ENCODE measurements at regions not wholly inside any gene's neighbourhood (a gene's known extent, or its start where the extent isn't known, plus 50 kb on each side); places are given as distances from the start of the nearest gene placed in this dataset.

- no peak for TF ChIP-seq CTCF (IDR thresholded peaks at IDR 0.05)
- TF ChIP-seq JUND (IDR thresholded peaks at IDR 0.05): peak; percentile 90
- no peak for TF ChIP-seq GABPA (IDR thresholded peaks at IDR 0.05; ENCODE audit: low read depth)
- TF ChIP-seq EP300 (IDR thresholded peaks at IDR 0.05; ENCODE audit: borderline replicate concordance in 1 of 2, low read depth in 1 of 2, low read length in 1 of 2): peak in 1 of 2 experiments; percentile 99; a peak in 2 of 4 replicates
- TF ChIP-seq EZH2phosphoT487 (IDR thresholded peaks at IDR 0.05; ENCODE audit: borderline replicate concordance, low read depth): no peak
- no peak for TF ChIP-seq RFX5 (IDR thresholded peaks at IDR 0.05; ENCODE audit: low read length)
- TF ChIP-seq NRF1 (IDR thresholded peaks at IDR 0.05; ENCODE audit: low read depth, low read length): no peak
- TF ChIP-seq POLR2AphosphoS5 (IDR thresholded peaks at IDR 0.05; ENCODE audit: low read depth, low read length): peak; percentile 44; the same call in 1 of the 2 replicates
Measured at GRCh38 chr17:69870091-69870530, 204.9 kb upstream of the KCNJ16 start (continued).

- Histone ChIP-seq H3F3A (replicated peaks; ENCODE audit: insufficient read depth) (peaks cover 51% of the 10 kb centered on the region), H3K79me2 (ENCODE audit: insufficient read depth) (no peaks in the 10 kb centered on the region), H3K36me3 (replicated peaks in 1 of 2; ENCODE audit: control insufficient read depth in 1 of 2, insufficient read depth in 2 of 2, low read length in 1 of 2) (no peaks in the 10 kb centered on the region), H3K4me3 (ENCODE audit: low read depth in 2 of 2, low read length in 1 of 2) (no peak overlapping the region), H3K27me3 (ENCODE audit: insufficient read depth) (no peaks in the 10 kb centered on the region), H3K9ac (peak overlapping the region; percentile 49), H3K9me2 (no peaks in the 10 kb centered on the region), H4K20me1 (ENCODE audit: insufficient read depth) (no peaks in the 10 kb centered on the region), H3K9me3 (0 out of 2 replicates have a peak, but pooled peaks cover 3% of the 10 kb centered on the region), H3K4me2 (peak overlapping the region; percentile 41), H3K4me1 (ENCODE audit: control insufficient read depth in 1 of 2, insufficient read depth in 2 of 2, low read depth in 1 of 2, low read length in 1 of 2) (peaks cover 10 to 42% of the 10 kb centered on the region in 2 experiments), H3K27ac (ENCODE audit: low read depth in 2 of 2, low read length in 1 of 2) (peak overlapping the region; percentile 56 to 87; a peak in 3 of 4 replicates), H2AFZ (ENCODE audit: low read depth) (peak overlapping the region; percentile 7; the same call in 1 of the 2 replicates)
- 20% methylated on average over 3 of the region's 3 CpGs for WGBS (ENCODE audit: low lambda C conversion rate)
- CTCF ChIA-PET: interaction anchor here (1.0 to 1.5 kb wide), 2 partner anchors 9 to 10 kb away, joined by 3 to 5 read pairs; no protein-coding TSS in a partner anchor
- POLR2A ChIA-PET: interaction anchor here (0.5 kb wide), 1 partner anchor 226 kb away, joined by 3 read pairs; no protein-coding TSS in a partner anchor
- no peak for DNase-seq
- TF ChIP-seq RAD21 (IDR thresholded peaks at IDR 0.05; ENCODE audit: low read length) (no peak), FOSL2 (IDR thresholded peaks at IDR 0.05; ENCODE audit: borderline replicate concordance, low read depth) (peak; percentile 51; the same call in 1 of the 2 replicates), NFIC (IDR thresholded peaks at IDR 0.05; ENCODE audit: borderline replicate concordance) (peak; percentile 63), TEAD4 (IDR thresholded peaks at IDR 0.05; ENCODE audit: borderline replicate concordance, insufficient read depth) (peak; percentile 58; the same call in 1 of the 2 replicates), MAX (IDR thresholded peaks at IDR 0.05; ENCODE audit: low read depth) (0 out of 2 replicates have a peak, but pooled peaks have one; percentile 29), EP300 (IDR thresholded peaks at IDR 0.05; ENCODE audit: borderline replicate concordance in 1 of 2, low read depth in 1 of 2, low read length in 1 of 2) (peak in 1 of 2 experiments; percentile 84; a peak in 2 of 4 replicates), FOXJ3 (CRISPR knock-in tag; IDR thresholded peaks at IDR 0.05) (no peak), TCF12 (IDR thresholded peaks at IDR 0.05) (peak; percentile 93), POLR2AphosphoS5 (IDR thresholded peaks at IDR 0.05; ENCODE audit: low read depth, low read length) (peak; percentile 45; the same call in 1 of the 2 replicates), RXRA (IDR thresholded peaks at IDR 0.05; ENCODE audit: borderline replicate concordance, low read depth) (peak; percentile 30; the same call in 1 of the 2 replicates), PBX3 (IDR thresholded peaks at IDR 0.05) (0 out of 2 replicates have a peak, but pooled peaks have one; percentile 50), MEF2A (IDR thresholded peaks at IDR 0.05; ENCODE audit: borderline replicate concordance, low read depth) (peak; percentile 8; the same call in 1 of the 2 replicates), JUND (IDR thresholded peaks at IDR 0.05) (no peak)
Measured at GRCh38 chr17:69870751-69871199, 204.2 kb upstream of the KCNJ16 start.

All from SK-N-SH (cell line).